Endodermal cell (in vitro differentiated cells): ENCODE measurements at regions not wholly inside any gene's neighbourhood (a gene's known extent, or its start where the extent isn't known, plus 50 kb on each side); places are given as distances from the start of the nearest gene placed in this dataset.
A peak's percentile ranks its signal among the peaks of the same experiment; 100 is the strongest.

Experiments used
- DNase-seq: peaks from one replicate; pipeline ENCODE4 v3.0.0-alpha.2; 2017
- H3K27ac ChIP-seq: 2 replicates; pipeline ENCODE4 v1.5.1; 2013; ENCODE audit warnings: mild to moderate bottlenecking, low read depth, low read length, moderate library complexity
- H3K27me3 ChIP-seq: 2 replicates; pipeline ENCODE4 v1.6.1; 2013; ENCODE audit warnings: mild to moderate bottlenecking, low read length, moderate library complexity; ENCODE audit not compliant: insufficient read depth, control insufficient read depth, poor library complexity, severe bottlenecking
- H3K36me3 ChIP-seq: 2 replicates; pipeline ENCODE4 v1.7.0; 2013; ENCODE audit warnings: mild to moderate bottlenecking, low read length, moderate library complexity; ENCODE audit not compliant: control insufficient read depth, insufficient read depth
- H3K4me1 ChIP-seq: one replicate; pipeline ENCODE4 v1.7.0; 2013; ENCODE audit warnings: low read length; ENCODE audit not compliant: control insufficient read depth, insufficient read depth
- H3K4me3 ChIP-seq: 2 replicates; pipeline ENCODE4 v1.5.1; 2013; ENCODE audit warnings: mild to moderate bottlenecking, low read length, moderate library complexity
- H3K9ac ChIP-seq: 2 replicates; pipeline ENCODE4 v1.6.1; 2013; ENCODE audit warnings: mild to moderate bottlenecking, low read length, moderate library complexity; ENCODE audit not compliant: poor library complexity, severe bottlenecking; ENCODE audit errors: extremely low read depth
- H3K9me3 ChIP-seq: 2 replicates; pipeline ENCODE4 v1.6.1; 2013; ENCODE audit warnings: mild to moderate bottlenecking, low read length, moderate library complexity; ENCODE audit not compliant: control insufficient read depth
- H3K27ac Mint-ChIP-seq: 2 replicates; pipeline ENCODE4 v1.8.0; 2020; ENCODE audit warnings: mixed read lengths
- H3K27me3 Mint-ChIP-seq: 2 replicates; pipeline ENCODE4 v1.8.0; 2021; ENCODE audit warnings: mild to moderate bottlenecking, mixed read lengths; ENCODE audit not compliant: insufficient read depth
- H3K36me3 Mint-ChIP-seq: 2 replicates; pipeline ENCODE4 v1.8.0; 2020; ENCODE audit warnings: low read depth, mixed read lengths
- H3K4me1 Mint-ChIP-seq: 2 replicates; pipeline ENCODE4 v1.8.0; 2020; ENCODE audit warnings: mixed read lengths
- H3K4me3 Mint-ChIP-seq: 2 replicates; pipeline ENCODE4 v1.8.0; 2020; ENCODE audit warnings: mild to moderate bottlenecking, moderate library complexity, mixed read lengths
- H3K9me3 Mint-ChIP-seq: 2 replicates; pipeline ENCODE4 v1.8.0; 2020; ENCODE audit warnings: mild to moderate bottlenecking, mixed read lengths
- WGBS, 2 experiments: methylation state at CpG; one replicate each; pipeline versions ENCODE4 v1.1.5 to v1.1.7; 2013; ENCODE audit warnings: missing lambda C conversion rate in 2 of 2, mixed read lengths in 1 of 2; ENCODE audit not compliant: insufficient coverage in 1 of 2, insufficient read length in 1 of 2; 5-methylcytosine and 5-hydroxymethylcytosine counted together
- TF ChIP-seq, protein P1 (sequence below): fragments of 200-600 bp; sonication (generic); conservative IDR thresholded peaks from 2 replicates; pipeline ENCODE4 v1.5.0; 2021; ENCODE audit warnings: antibody characterized with exemption, mild to moderate bottlenecking

- 63 to 76% methylated on average over 11 to 12 of the region's 12 CpGs for WGBS, 2 experiments
- peaks cover 48% of the 10 kb centered on the region for H3K4me1 Mint-ChIP-seq
Observed at GRCh38 chr18:22557168-22557941, 139.6 kb upstream of the CTAGE1 start.

DNA sequence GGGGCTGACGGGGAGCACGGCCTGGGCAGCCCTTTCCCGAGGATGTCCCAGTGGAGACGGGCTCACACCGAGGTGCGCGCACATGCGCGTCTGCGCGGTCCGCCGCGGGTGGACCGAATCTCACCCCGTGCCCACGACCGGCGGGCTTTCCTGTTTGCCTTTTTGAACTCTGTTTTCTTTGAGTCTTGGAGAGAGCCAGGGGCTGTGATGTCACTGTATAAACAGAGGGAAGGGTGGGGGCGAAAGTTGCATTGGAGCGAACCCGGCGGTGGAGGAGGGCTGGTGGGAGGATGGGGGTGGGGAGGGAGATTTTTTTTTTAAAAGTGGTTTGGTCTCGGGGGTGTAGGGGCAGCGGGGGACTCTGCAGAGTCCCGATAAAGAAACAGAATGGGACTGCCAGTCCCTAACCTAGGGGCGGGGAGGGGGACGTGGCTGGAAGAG is 141.2 kb upstream of the CTAGE1 start:
- peak; percentile 62 for DNase-seq

More at GRCh38 chr18:22557168-22557941, 139.6 kb upstream of the CTAGE1 start:
- peaks cover 15% of the 10 kb centered on the region for H3K27me3 ChIP-seq
- H3K9ac ChIP-seq: no peak overlapping the region
- no peak for DNase-seq
- no peak overlapping the region for H3K27ac ChIP-seq
- Mint-ChIP-seq H3K36me3 (no peaks in the 10 kb centered on the region), H3K27me3 (peaks cover 30% of the 10 kb centered on the region), H3K4me3 (no peak overlapping the region), H3K27ac (no peak overlapping the region), H3K9me3 (no peaks in the 10 kb centered on the region)
- no peaks in the 10 kb centered on the region for H3K36me3 ChIP-seq
- no peaks in the 10 kb centered on the region for H3K9me3 ChIP-seq
- TF ChIP-seq, protein P1, sequence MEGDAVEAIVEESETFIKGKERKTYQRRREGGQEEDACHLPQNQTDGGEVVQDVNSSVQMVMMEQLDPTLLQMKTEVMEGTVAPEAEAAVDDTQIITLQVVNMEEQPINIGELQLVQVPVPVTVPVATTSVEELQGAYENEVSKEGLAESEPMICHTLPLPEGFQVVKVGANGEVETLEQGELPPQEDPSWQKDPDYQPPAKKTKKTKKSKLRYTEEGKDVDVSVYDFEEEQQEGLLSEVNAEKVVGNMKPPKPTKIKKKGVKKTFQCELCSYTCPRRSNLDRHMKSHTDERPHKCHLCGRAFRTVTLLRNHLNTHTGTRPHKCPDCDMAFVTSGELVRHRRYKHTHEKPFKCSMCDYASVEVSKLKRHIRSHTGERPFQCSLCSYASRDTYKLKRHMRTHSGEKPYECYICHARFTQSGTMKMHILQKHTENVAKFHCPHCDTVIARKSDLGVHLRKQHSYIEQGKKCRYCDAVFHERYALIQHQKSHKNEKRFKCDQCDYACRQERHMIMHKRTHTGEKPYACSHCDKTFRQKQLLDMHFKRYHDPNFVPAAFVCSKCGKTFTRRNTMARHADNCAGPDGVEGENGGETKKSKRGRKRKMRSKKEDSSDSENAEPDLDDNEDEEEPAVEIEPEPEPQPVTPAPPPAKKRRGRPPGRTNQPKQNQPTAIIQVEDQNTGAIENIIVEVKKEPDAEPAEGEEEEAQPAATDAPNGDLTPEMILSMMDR: no peak
- H3K4me3 ChIP-seq: no peak overlapping the region
- H3K4me1 ChIP-seq: peaks cover 19% of the 10 kb centered on the region

GRCh38 chr18:22559414-22560274 is 141.9 kb upstream of the CTAGE1 start:
- TF ChIP-seq, protein P1: peak; percentile 56
- H3K27ac ChIP-seq: no peak overlapping the region
- Mint-ChIP-seq H3K27ac (no peak overlapping the region), H3K27me3 (peaks cover 36% of the 10 kb centered on the region), H3K36me3 (no peaks in the 10 kb centered on the region), H3K4me1 (peaks cover 43% of the 10 kb centered on the region), H3K9me3 (no peaks in the 10 kb centered on the region), H3K4me3 (peak overlapping the region; percentile 67)
- no peaks in the 10 kb centered on the region for H3K9me3 ChIP-seq
- WGBS, 2 experiments: 0 to 2% methylated on average over 32 to 63 of the region's 63 CpGs
- H3K36me3 ChIP-seq: no peaks in the 10 kb centered on the region
- peak; percentile 85 for DNase-seq
- H3K4me1 ChIP-seq: peaks cover 19% of the 10 kb centered on the region
- peak overlapping the region; percentile 50 for H3K9ac ChIP-seq
- peaks cover 15% of the 10 kb centered on the region for H3K27me3 ChIP-seq
- peak overlapping the region; percentile 79 for H3K4me3 ChIP-seq

More for the DNA sequence above, 141.2 kb upstream of the CTAGE1 start:
- H3K36me3 Mint-ChIP-seq: no peaks in the 10 kb centered on the region
- H3K4me1 Mint-ChIP-seq: peaks cover 47% of the 10 kb centered on the region
- H3K27me3 ChIP-seq: peaks cover 15% of the 10 kb centered on the region
- H3K27me3 Mint-ChIP-seq: peaks cover 34% of the 10 kb centered on the region
- peak overlapping the region; percentile 67 for H3K4me3 Mint-ChIP-seq
- peaks cover 19% of the 10 kb centered on the region for H3K4me1 ChIP-seq
- TF ChIP-seq, protein P1: no peak
- peak overlapping the region; percentile 79 for H3K4me3 ChIP-seq
- WGBS, 2 experiments: 0 to 5% methylated on average over 2 to 28 of the region's 28 CpGs
- H3K9ac ChIP-seq: peak overlapping the region; percentile 50
- peak overlapping the region; percentile 84 for H3K27ac Mint-ChIP-seq
- no peaks in the 10 kb centered on the region for H3K9me3 Mint-ChIP-seq
- H3K27ac ChIP-seq: no peak overlapping the region
- H3K9me3 ChIP-seq: no peaks in the 10 kb centered on the region
- H3K36me3 ChIP-seq: no peaks in the 10 kb centered on the region
